Spleen (tissue), 7 donors: ENCODE measurements at regions not wholly inside any gene's neighbourhood (a gene's known extent, or its start where the extent isn't known, plus 50 kb on each side); places are given as distances from the start of the nearest gene placed in this dataset.

Source experiments
- POLR2A ChIP-seq, 3 donors: fragments of 450-650 bp; IDR thresholded peaks; one replicate each; pipeline ENCODE4 v1.5.1; 2017; ENCODE audit warnings: antibody characterized with exemption in 3 of 3, mild to moderate bottlenecking in 1 of 3
- POLR2AphosphoS5 ChIP-seq, 3 donors: sonication (generic); formaldehyde crosslinking; IDR thresholded peaks; one replicate each; pipeline ENCODE4 v1.5.1; 2017; ENCODE audit warnings: antibody characterized with exemption in 3 of 3
- TF ChIP-seq, protein P1 (sequence below), 11 experiments: fragments of 200-600 bp in 7 of 11; fragments of 450-650 bp in 4 of 11; sonication (generic) in 4 of 11; IDR thresholded peaks in 8 of 11; conservative IDR thresholded peaks in 3 of 11; 1 replicate in 7 of 11; 2 replicates in 4 of 11; pipeline versions ENCODE4 v1.4.0 to v1.8.0; 2016 to 2021; ENCODE audit warnings: antibody characterized with exemption in 11 of 11, inconsistent platforms in 4 of 11, mild to moderate bottlenecking in 1 of 11
- donor health status: DM: no; HTN: no; CAD: no; lungs with moderate emphysema.
- donor health status: DM: no; HTN: no; CAD: no.
- donor health status: DM: no; HTN: no; CAD: no.

DNA sequence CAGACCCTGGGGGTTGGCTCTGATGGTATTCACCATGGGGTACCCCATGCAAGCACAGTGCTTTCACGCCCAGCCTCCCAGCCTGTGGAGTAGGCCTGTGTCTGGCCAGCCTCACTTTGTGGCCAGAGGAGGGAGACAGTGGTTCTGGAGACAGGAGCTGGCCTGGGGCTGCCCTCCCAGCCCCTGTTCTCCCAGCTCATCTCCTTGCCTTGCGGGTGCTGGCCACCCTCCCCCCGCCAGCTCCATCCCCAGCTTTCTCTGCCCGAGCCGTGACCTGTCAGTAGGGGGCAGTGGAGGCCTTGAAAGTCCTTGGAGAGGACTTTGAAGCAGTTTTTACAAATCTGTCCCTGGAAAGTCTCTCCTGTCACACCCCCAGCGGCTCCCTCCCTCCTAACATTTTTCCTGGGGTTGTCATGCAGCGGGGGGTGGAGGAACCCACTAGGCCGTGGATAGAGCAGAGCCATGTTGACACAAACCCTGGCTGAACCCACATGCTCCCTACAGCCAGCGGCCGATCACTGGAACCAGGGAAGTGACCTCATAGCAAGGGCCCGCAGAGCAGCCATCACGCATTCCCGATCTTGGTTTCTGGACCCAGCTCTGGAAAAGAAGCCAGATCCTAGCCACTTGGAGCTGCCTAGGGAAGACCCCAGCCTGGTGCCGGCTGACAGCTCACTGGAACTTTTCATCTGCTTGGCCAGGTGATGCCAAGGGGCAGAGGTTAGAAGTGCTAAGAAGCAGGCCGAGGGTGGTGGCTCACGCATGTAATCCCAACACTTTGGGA, 289.4 kb downstream of the SEC14L1 start:
- TF ChIP-seq POLR2A (IDR thresholded peaks at IDR 0.05) (no peak), POLR2AphosphoS5 (IDR thresholded peaks at IDR 0.05) (peak; percentile 65 to 74 (median 65))
- TF ChIP-seq, protein P1, sequence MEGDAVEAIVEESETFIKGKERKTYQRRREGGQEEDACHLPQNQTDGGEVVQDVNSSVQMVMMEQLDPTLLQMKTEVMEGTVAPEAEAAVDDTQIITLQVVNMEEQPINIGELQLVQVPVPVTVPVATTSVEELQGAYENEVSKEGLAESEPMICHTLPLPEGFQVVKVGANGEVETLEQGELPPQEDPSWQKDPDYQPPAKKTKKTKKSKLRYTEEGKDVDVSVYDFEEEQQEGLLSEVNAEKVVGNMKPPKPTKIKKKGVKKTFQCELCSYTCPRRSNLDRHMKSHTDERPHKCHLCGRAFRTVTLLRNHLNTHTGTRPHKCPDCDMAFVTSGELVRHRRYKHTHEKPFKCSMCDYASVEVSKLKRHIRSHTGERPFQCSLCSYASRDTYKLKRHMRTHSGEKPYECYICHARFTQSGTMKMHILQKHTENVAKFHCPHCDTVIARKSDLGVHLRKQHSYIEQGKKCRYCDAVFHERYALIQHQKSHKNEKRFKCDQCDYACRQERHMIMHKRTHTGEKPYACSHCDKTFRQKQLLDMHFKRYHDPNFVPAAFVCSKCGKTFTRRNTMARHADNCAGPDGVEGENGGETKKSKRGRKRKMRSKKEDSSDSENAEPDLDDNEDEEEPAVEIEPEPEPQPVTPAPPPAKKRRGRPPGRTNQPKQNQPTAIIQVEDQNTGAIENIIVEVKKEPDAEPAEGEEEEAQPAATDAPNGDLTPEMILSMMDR (IDR thresholded peaks at IDR 0.05 in 8 of 11, conservative IDR thresholded peaks at IDR 0.05 in 3 of 11), result peak; percentile 57 to 93 (median 85)
